Endothelial cell of hepatic sinusoid (primary cell): ENCODE measurements at regions not wholly inside any gene's neighbourhood (a gene's known extent, or its start where the extent isn't known, plus 50 kb on each side); places are given as distances from the start of the nearest gene placed in this dataset.

Experiments used
- in situ Hi-C: cut with HindIII; loops from 2 replicates; pipeline ENCODE4 v1.10.0; 2017; ENCODE audit warnings: low sequenced_read_pairs

GRCh38 chr17:73942703-73943415, 260.6 kb upstream of the RPL38 start:
- in situ Hi-C loops, result no loop called here

GRCh38 chr17:73943416-73944110, 259.9 kb upstream of the RPL38 start:
- in situ Hi-C loops, result no loop called here

DNA sequence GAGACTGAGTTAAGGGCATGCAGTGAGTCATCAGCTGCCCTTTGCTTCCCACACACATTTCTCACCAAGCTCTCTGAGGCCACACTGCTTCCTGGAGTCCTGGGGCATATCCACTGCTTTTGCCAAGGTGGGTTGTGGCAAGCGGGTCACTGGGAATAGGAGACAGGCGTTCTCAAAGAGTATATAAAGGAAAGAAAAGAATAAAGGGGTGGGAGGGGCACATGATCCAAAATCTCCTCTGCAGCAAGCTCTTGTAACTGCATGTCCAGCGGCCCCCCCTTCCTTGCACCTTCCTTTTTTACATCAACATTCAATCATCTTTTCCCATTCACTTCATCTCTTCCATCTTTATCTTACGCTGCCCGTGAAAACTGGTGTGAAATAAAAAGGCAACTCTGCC, 259.1 kb upstream of the RPL38 start:
- in situ Hi-C loops, result no loop called here

- in situ Hi-C loops, result no loop called here
These were observed 256.1 kb upstream of the RPL38 start for GRCh38 chr17:73947281-73947965.

DNA sequence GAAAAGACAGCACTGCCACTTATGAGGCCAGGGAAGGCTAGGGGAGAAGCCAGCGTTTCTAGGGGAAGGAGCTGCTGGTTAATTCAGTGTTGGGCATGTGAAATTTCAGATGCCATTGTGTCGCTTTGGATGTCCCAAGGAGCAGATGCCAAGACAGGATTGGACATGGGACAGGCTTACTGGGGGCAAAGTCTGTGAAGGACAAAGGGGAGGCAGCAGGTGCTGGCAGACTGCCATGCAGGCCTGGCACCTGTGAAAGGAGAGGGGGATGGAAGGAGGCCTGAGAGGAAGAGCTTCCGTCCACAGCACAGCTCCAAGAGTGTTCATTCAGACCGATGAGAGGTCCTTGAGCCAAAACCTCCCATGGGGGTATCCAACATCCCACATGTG, 255.5 kb upstream of the RPL38 start:
- in situ Hi-C loops, result no loop called here

DNA sequence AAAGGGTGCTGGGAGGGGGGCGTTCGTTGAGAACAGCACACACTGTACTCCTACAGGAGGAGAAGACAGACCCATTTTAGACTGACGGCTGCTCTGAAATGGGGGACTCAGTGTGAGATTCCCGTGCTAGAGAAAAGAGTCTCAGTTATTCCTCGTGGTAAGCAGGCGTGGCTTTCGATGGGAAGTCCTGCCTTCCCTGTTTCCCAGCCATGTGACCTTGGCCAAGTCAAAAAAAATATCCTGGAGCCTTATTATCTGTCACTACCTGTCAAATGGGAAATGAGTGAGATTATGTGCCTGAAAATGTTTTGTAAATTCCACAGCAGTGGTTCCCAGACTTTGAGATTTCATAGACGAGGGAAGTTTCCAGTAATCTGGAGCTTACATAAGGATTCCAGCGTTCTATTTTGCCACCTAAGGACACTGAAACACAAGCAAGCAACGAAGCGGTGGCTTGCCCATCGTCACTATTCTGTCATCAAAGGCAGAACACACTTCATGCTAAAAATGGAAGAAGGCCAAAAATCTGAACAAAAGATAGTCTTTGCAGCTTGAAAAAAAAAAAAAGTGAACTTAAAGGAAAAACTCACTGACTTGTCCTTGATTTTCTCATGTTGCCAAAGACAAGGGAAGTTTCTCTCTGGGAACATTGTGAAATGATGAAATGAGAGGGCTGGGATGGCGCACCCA, 253.4 kb upstream of the RPL38 start:
- in situ Hi-C loops, result no loop called here

DNA sequence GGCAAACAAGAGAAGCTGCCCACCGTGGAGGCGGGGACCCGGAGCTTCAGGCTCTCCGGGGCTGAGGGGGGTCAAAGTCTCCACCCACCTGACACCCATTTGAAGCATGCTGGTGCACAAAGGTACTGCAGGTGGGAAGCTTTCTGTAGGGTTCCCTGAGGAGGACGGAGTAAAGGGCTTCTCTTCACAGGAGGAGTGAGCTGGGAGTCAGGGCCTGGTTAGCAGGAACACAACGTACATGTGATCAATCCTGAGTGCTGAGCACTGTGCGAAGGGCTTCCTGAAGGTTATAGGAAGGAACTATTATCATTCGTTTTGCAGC, 252.9 kb upstream of the RPL38 start:
- in situ Hi-C loops, result no loop called here

DNA sequence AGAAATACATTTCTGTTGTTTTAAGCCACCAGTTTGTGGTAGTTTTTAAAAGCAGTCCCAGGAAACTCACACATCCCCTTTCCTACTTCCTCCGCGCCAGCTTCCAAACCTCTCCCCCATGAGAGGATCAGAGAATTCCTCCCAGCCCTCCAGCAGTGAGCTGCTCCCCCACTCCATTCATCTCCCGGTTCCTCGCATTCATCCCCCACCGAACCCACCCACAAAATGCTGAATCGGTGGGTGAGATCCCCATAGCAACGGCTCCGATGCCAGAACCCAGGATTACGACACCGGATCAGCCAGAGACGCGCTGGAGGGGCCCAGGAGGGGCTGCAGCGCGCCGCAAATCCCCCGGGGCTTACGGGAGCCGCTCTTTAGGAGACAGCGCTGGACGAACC, 251.4 kb upstream of the RPL38 start:
- in situ Hi-C loops, result no loop called here

GRCh38 chr17:73952480-73953205, 250.8 kb upstream of the RPL38 start:
- in situ Hi-C loops, result no loop called here

- in situ Hi-C loops, result no loop called here
These were observed 250.1 kb upstream of the RPL38 start for GRCh38 chr17:73953206-73954033.

- in situ Hi-C loops, result no loop called here
These were observed 248.5 kb upstream of the RPL38 start for GRCh38 chr17:73954951-73955350.

DNA sequence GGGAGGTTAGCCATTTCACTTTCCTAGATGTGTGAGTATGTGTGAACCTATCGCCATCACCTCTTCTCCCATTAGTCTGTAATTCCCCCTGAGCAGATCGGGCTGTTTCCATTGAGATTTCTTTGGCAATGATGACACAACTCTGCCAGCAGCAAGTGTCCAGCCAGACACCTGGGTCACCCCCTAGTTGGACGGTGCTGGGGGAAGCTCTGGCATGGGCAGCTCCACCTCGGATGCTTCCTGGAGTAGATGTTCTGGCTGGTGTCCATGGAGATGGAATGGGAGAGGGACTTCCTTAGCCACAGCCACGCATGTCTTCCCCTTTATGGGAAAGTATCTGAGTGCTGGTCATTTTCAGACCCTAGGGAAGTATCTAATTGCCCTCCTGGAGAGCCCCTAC, 247.9 kb upstream of the RPL38 start:
- in situ Hi-C loops, result no loop called here

DNA sequence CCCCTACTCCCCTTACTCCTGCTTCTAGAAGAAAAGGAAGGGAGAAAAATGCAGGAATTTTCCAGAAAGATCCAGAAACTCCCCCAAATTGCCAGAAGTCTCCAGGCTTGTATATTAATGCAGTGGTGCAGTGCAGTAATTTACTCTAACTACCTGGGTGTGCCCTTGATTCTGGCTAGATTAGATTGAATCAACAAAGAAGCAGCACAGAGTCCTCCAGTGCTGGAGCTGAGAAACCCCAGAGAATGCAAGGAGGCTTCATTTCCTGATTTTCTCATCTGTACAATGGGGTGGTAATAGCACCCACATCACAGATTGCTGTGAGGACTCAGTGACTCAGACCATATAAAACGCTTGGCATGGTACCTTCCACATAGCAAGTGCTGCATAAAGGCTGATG, 247.3 kb upstream of the RPL38 start:
- in situ Hi-C loops, result no loop called here

DNA sequence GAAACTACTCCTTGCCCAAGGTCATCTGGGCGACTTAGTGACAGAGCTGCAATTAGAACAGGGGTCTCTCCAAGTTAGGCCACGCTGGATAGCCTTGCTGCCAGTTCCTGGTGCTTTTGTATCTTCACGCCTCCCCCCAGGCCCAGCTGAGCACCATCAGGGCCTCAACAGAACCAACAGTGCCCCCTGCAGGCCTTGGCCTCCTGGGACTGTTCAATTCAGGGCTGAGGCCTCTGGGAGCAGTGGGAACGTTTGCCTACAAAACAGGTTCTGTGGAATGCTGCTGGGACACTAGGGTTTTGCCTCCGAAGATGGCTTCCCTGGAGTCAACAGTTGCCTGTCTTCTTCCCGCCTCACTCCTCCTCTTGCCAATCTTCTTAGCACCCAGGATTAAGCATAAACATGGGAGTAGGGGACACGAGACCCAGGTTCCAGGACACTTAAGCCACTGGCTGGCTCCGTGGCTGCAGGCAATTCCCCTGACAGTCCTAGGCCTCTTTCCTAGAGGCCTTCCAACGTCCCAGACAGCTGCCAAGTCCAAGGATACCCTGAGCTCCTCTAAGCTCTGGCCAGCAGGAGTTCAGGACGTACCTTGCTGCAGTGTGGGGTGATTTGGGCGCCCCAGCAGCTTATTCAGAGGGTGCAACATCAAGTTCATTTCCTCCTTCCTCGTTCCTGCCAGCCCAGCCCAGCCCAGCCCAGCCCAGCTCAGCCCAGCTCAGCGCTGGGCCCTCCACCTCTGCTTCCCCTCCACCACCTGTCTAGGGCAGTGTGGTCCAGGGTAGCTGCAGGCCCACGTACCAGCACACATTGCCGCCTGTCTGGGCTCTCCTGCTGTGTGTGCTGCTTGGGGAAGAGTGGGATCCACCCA, 246.6 kb upstream of the RPL38 start:
- in situ Hi-C loops, result no loop called here

DNA sequence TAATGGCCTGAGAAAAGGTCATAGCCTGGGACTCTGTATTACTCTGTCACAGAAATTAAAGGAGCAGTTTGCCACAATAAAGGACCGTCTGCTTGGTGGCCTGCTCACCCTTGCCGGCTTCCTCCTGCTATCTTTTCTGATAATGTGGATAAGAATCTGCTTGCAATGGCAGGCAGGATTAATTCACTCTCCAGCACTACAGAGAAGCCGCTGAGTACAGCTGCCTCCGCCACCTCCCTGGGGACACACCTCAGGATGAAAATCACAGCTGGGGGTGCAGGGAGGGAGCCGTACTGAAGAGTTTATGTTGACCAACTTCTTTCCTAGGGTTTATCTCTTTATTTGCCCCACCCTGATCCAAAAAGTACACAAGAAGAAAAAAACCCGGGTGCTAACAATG, 245.9 kb upstream of the RPL38 start:
- in situ Hi-C loops, result no loop called here

- in situ Hi-C loops, result no loop called here
These were observed 245.0 kb upstream of the RPL38 start for GRCh38 chr17:73958453-73958852.

DNA sequence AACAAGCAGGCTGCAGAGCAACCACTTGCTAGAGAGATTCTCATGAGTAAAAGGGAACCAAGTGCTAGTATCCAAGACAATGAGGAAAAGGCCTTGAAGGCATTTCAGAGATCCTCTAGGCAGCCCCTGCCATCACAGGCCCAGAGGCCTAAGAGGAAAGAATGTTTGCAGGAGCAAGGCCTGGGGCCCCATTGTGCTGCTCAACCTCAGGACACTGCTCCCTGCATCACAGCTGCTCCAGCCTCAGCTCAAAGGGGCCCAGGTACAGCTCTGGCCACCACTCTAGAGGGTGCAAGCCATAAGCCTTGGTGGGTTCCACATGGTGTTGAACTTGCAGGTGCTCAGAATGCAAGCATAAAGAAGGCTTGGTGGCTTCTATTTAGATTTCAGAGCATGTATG, 243.0 kb upstream of the RPL38 start:
- in situ Hi-C loops, result no loop called here

DNA sequence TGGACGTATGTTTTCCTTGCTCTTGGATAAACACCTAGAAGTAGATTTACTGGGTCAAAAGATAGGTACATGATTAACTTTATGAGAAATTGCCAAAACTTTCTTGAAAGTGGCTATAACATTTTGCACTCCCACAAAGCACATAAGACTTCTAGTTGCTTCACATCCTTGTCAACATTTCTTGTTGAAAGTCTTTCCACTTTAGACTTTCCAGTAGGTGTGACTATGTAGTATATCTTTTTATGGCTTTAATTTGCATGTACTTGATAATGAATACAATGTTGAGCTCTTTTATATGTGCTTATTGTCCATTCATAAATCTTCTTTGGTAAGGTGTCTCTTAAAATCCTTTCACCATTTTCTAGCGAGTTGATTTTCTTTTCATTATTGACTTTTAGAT, 241.2 kb upstream of the RPL38 start:
- in situ Hi-C loops, result no loop called here

DNA sequence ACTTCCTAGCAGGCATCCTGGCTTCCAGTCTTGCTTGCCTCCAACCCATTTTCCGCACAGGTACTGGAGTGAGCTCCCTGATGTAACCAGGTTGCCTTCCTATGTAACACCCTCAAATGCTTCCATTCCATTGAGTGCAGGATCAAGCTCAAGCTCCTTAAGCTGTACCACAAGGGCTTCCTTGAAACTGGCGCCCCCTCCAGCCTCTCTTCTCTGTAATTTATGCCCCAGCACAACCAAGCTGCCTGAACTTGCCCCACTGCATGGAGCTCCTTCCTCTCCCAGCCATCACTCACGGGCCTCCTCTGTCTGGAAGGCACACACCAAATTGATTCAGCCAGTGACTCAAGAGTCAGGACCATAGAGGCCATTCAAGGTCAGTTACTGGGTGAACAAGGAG, 234.8 kb upstream of the RPL38 start:
- in situ Hi-C loops, result no loop called here
